ENCODE measurements at regions not wholly inside any gene's neighbourhood (a gene's known extent, or its start where the extent isn't known, plus 50 kb on each side); places are given as distances from the start of the nearest gene placed in this dataset.

DNA sequence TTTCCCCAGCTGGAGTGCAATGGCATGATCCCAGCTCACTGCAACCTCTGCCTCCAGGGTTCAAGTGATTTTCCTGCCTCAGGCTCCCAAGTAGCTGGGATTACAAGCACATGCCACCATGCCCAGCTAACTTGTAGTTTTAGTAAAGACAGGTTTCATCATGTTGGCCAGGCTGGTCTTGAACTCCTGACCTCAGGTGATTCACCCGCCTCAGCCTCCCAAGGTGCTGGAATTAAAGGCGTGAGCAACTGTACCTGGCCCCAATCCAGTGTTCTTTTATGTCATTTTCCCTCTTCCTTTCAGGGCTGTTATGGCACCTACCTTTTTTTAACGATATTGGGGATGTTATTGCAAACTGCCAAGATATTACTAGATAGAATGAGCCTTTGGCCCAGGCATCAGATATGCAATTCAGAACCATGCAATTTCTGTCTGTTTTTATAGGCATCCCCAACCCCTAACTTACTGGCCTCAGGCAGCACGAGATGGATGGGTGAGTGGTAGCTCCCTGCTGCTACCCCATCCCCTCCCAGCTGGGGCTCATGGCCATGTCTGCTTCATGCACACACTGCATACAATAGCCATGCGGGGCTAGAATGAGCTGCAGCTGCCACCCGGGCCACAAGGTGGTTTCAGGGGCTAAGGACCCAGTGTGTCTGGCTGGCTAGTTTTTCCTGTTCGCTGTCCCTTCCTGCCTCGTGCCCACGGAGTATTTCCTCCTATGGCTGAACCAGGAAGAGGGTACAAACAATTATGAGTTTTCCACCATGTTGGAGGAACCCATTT is 1080.1 kb upstream of the SORCS1 start:
- Histone ChIP-seq H3K79me2 (ENCODE audit: low read length) (no peaks in the 10 kb centered on the region), H4K20me1 (ENCODE audit: low read length) (no peaks in the 10 kb centered on the region), H3K27me3 (ENCODE audit: low read length) (no peaks in the 10 kb centered on the region), H3K4me3 (ENCODE audit: low read length) (no peak overlapping the region), H3K4me1 (ENCODE audit: insufficient read depth, low read length) (no peaks in the 10 kb centered on the region), H3F3A (ENCODE audit: low read length, unreplicated experiment) (no peaks in the 10 kb centered on the region), H3K9me2 (replicated peaks; ENCODE audit: low read length) (no peaks in the 10 kb centered on the region), H3K27ac (ENCODE audit: low read length) (no peak overlapping the region), H2AFZ (ENCODE audit: low read length) (no peak overlapping the region), H3K9me3 (ENCODE audit: low read length) (peaks cover 7% of the 10 kb centered on the region; the same call in 1 of the 2 replicates), H3K4me2 (ENCODE audit: low read length) (no peak overlapping the region), H3K9ac (ENCODE audit: low read length) (no peak overlapping the region), H3K36me3 (ENCODE audit: low read depth, low read length) (no peaks in the 10 kb centered on the region; the same call in 1 of the 2 replicates)
- no peak for ATAC-seq
- CTCF ChIA-PET, result no interaction called here
- no TSS peak for BruUV-seq (replicated peaks)
- POLR2A ChIA-PET (ENCODE audit: unreplicated experiment), result no interaction called here
- no peak for DNase-seq
- intact Hi-C loops (cut with micrococcal nuclease), result no loop called here
- no peak for TF ChIP-seq EZH2 (IDR thresholded peaks at IDR 0.05; ENCODE audit: low read length, unreplicated experiment)
- no peak for TF ChIP-seq EZH2phosphoT487 (IDR thresholded peaks at IDR 0.05; ENCODE audit: borderline replicate concordance, low read length)
- TF ChIP-seq, protein P1, sequence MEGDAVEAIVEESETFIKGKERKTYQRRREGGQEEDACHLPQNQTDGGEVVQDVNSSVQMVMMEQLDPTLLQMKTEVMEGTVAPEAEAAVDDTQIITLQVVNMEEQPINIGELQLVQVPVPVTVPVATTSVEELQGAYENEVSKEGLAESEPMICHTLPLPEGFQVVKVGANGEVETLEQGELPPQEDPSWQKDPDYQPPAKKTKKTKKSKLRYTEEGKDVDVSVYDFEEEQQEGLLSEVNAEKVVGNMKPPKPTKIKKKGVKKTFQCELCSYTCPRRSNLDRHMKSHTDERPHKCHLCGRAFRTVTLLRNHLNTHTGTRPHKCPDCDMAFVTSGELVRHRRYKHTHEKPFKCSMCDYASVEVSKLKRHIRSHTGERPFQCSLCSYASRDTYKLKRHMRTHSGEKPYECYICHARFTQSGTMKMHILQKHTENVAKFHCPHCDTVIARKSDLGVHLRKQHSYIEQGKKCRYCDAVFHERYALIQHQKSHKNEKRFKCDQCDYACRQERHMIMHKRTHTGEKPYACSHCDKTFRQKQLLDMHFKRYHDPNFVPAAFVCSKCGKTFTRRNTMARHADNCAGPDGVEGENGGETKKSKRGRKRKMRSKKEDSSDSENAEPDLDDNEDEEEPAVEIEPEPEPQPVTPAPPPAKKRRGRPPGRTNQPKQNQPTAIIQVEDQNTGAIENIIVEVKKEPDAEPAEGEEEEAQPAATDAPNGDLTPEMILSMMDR (conservative IDR thresholded peaks at IDR 0.05; ENCODE audit: low read depth, low read length), result no peak

DNA sequence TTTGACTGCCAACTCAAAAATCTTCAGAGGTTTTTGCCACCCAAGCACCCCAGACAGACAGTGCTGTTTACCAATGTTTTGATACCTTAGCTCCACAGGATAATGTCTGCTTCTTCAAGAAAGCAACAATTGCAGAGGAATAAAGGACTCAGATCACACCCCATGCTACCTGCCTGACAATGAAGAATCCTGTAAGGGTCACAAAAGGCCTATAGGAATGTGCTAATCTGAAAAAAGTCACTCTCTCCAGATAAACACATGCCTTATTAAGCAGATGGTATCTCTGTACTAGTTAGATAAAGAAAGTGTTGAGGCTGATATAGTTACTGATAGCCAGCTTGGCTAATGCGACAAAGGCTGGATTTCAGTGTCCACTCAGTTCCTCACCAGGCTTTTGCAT is 1076.7 kb upstream of the SORCS1 start:
- H3K27ac ChIP-seq (ENCODE audit: low read length), result no peak overlapping the region
- ChIA-PET CTCF (interaction anchor here (0.5 kb wide), 1 partner anchor 37 kb away, joined by 9 read pairs; no protein-coding TSS in a partner anchor), POLR2A (ENCODE audit: unreplicated experiment) (interaction anchor here (0.6 kb wide), 1 partner anchor 161 kb away, joined by 5 read pairs; no protein-coding TSS in a partner anchor)
- ATAC-seq (no peak), DNase-seq (no peak)
- no peaks in the 10 kb centered on the region for H3K79me2 ChIP-seq (ENCODE audit: low read length)
- no peak for TF ChIP-seq EZH2phosphoT487 (IDR thresholded peaks at IDR 0.05; ENCODE audit: borderline replicate concordance, low read length)
- TF ChIP-seq, protein P1 (conservative IDR thresholded peaks at IDR 0.05; ENCODE audit: low read depth, low read length), result no peak
- TF ChIP-seq EZH2 (IDR thresholded peaks at IDR 0.05; ENCODE audit: low read length, unreplicated experiment), result no peak
- H3K4me1 ChIP-seq (ENCODE audit: insufficient read depth, low read length), result no peaks in the 10 kb centered on the region
- no peak overlapping the region for H3K9ac ChIP-seq (ENCODE audit: low read length)
- no peaks in the 10 kb centered on the region for H3K9me2 ChIP-seq (replicated peaks; ENCODE audit: low read length)
- H3K27me3 ChIP-seq (ENCODE audit: low read length), result no peaks in the 10 kb centered on the region
- intact Hi-C loops (cut with micrococcal nuclease), result no loop called here
- no peaks in the 10 kb centered on the region for H3K9me3 ChIP-seq (ENCODE audit: low read length)
- no peaks in the 10 kb centered on the region for H3K36me3 ChIP-seq (ENCODE audit: low read depth, low read length)
- H3K4me2 ChIP-seq (ENCODE audit: low read length), result no peak overlapping the region
- no peaks in the 10 kb centered on the region for H3F3A ChIP-seq (ENCODE audit: low read length, unreplicated experiment)
- BruUV-seq (replicated peaks), result no TSS peak
- no peak overlapping the region for H2AFZ ChIP-seq (ENCODE audit: low read length)
- H4K20me1 ChIP-seq (ENCODE audit: low read length), result no peaks in the 10 kb centered on the region
- no peak overlapping the region for H3K4me3 ChIP-seq (ENCODE audit: low read length)

DNA sequence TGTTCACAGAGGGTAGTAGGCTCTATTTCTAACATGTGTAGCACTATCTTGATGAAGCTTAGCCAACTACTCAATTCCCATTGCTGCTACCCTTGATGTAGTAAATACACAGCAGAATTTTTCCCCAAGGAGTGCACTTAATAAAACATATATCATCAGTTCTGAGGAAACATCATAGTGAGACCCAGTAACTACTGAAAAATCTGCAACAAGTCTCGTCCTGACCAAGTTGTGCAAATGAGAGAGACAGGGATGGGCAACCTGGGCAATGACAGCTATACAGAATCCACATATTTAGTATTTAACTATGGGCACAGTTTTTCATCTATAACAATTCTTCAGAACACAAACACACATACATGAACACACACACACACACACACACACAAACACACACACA is 1073.8 kb upstream of the SORCS1 start:
- TF ChIP-seq EZH2phosphoT487 (IDR thresholded peaks at IDR 0.05; ENCODE audit: borderline replicate concordance, low read length) (no peak), EZH2 (IDR thresholded peaks at IDR 0.05; ENCODE audit: low read length, unreplicated experiment) (no peak)
- TF ChIP-seq, protein P1 (conservative IDR thresholded peaks at IDR 0.05; ENCODE audit: low read depth, low read length), result no peak
- no peak overlapping the region for H3K4me3 ChIP-seq (ENCODE audit: low read length)
- H3K9me3 ChIP-seq (ENCODE audit: low read length), result no peaks in the 10 kb centered on the region
- ChIA-PET CTCF (no interaction called here), POLR2A (ENCODE audit: unreplicated experiment) (no interaction called here)
- H3F3A ChIP-seq (ENCODE audit: low read length, unreplicated experiment), result no peaks in the 10 kb centered on the region
- no peaks in the 10 kb centered on the region for H3K9me2 ChIP-seq (replicated peaks; ENCODE audit: low read length)
- H3K36me3 ChIP-seq (ENCODE audit: low read depth, low read length), result no peaks in the 10 kb centered on the region
- H4K20me1 ChIP-seq (ENCODE audit: low read length), result no peaks in the 10 kb centered on the region
- H3K4me1 ChIP-seq (ENCODE audit: insufficient read depth, low read length), result no peaks in the 10 kb centered on the region
- H3K79me2 ChIP-seq (ENCODE audit: low read length), result no peaks in the 10 kb centered on the region
- no peak overlapping the region for H3K9ac ChIP-seq (ENCODE audit: low read length)
- H3K4me2 ChIP-seq (ENCODE audit: low read length), result no peak overlapping the region
- H3K27ac ChIP-seq (ENCODE audit: low read length), result no peak overlapping the region
- no peaks in the 10 kb centered on the region for H3K27me3 ChIP-seq (ENCODE audit: low read length)
- ATAC-seq (no peak), DNase-seq (no peak)
- no TSS peak for BruUV-seq (replicated peaks)
- H2AFZ ChIP-seq (ENCODE audit: low read length), result no peak overlapping the region
- intact Hi-C loops (cut with micrococcal nuclease), result no loop called here
